GM12892 (cell line): ENCODE measurements at regions not wholly inside any gene's neighbourhood (a gene's known extent, or its start where the extent isn't known, plus 50 kb on each side); places are given as distances from the start of the nearest gene placed in this dataset.

Experiments used
- POLR2A ChIP-seq: IDR thresholded peaks from 2 replicates; pipeline ENCODE4 v1.6.1; 2011; ENCODE audit warnings: low read depth, low read length, control low read depth
- POLR2AphosphoS5 ChIP-seq: IDR thresholded peaks from 2 replicates; pipeline ENCODE4 v1.6.1; 2011; ENCODE audit warnings: low read depth, low read length, control low read depth
- TAF1 ChIP-seq: IDR thresholded peaks from 2 replicates; pipeline ENCODE4 v1.6.1; 2011; ENCODE audit warnings: low read depth, mild to moderate bottlenecking, control low read depth, low read length, borderline replicate concordance

- no peak for TF ChIP-seq POLR2AphosphoS5
- no peak for TF ChIP-seq POLR2A
- TF ChIP-seq TAF1 = no peak
These were observed 60.7 kb downstream of the OSR1 start for GRCh38 chr2:19297716-19298115.
